ENCODE measurements at regions not wholly inside any gene's neighbourhood (a gene's known extent, or its start where the extent isn't known, plus 50 kb on each side); places are given as distances from the start of the nearest gene placed in this dataset.

DNA sequence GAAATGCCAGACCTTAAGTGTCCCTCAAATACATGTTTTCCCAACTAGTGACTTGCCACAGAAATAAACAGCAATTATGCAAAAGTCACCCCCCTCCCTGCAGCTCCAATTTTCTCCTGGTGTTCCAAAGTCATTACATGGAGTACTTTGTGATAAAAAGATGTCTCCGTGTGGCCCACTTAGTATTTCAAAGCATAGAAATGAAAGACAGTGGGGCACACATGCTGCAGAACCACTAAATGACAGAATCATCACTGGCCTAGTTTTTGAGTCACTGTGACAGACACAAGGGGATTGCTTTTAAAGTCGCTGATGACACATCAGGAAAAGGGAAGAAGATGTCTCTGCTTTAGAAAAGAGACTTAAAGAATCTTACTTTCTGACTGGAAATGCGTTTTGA is 323.4 kb downstream of the PSAT1 start:
- DNase-seq, result no peak
- Mint-ChIP-seq H3K4me3 (no peak overlapping the region), H3K27ac (no peak overlapping the region), H3K27me3 (ENCODE audit: low read depth in 2 of 2) (no peaks in the 10 kb centered on the region), H3K4me1 (no peaks in the 10 kb centered on the region), H3K36me3 (no peaks in the 10 kb centered on the region), H3K9me3 (no peaks in the 10 kb centered on the region)
- no peaks in the 10 kb centered on the region for H3K27me3 ChIP-seq (ENCODE audit: control insufficient read depth, insufficient read depth, low read length)
- H3K27ac ChIP-seq (ENCODE audit: low read length), result no peak overlapping the region
- no peak overlapping the region for H3K4me3 ChIP-seq (ENCODE audit: low read length)
- TF ChIP-seq, protein P1, sequence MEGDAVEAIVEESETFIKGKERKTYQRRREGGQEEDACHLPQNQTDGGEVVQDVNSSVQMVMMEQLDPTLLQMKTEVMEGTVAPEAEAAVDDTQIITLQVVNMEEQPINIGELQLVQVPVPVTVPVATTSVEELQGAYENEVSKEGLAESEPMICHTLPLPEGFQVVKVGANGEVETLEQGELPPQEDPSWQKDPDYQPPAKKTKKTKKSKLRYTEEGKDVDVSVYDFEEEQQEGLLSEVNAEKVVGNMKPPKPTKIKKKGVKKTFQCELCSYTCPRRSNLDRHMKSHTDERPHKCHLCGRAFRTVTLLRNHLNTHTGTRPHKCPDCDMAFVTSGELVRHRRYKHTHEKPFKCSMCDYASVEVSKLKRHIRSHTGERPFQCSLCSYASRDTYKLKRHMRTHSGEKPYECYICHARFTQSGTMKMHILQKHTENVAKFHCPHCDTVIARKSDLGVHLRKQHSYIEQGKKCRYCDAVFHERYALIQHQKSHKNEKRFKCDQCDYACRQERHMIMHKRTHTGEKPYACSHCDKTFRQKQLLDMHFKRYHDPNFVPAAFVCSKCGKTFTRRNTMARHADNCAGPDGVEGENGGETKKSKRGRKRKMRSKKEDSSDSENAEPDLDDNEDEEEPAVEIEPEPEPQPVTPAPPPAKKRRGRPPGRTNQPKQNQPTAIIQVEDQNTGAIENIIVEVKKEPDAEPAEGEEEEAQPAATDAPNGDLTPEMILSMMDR (IDR thresholded peaks at IDR 0.05), result no peak
- no peaks in the 10 kb centered on the region for H3K9me3 ChIP-seq (ENCODE audit: control insufficient read depth, insufficient read depth, low read length)
- intact Hi-C loops (cut with micrococcal nuclease), result no loop called here
- no peak for ATAC-seq
- WGBS (ENCODE audit: insufficient coverage), result 83% methylated on average over 3 of the region's 3 CpGs
- no peaks in the 10 kb centered on the region for H3K36me3 ChIP-seq (ENCODE audit: control insufficient read depth, insufficient read depth, low read length)
- H3K4me1 ChIP-seq (ENCODE audit: control insufficient read depth, insufficient read depth, low read length), result no peaks in the 10 kb centered on the region

DNA sequence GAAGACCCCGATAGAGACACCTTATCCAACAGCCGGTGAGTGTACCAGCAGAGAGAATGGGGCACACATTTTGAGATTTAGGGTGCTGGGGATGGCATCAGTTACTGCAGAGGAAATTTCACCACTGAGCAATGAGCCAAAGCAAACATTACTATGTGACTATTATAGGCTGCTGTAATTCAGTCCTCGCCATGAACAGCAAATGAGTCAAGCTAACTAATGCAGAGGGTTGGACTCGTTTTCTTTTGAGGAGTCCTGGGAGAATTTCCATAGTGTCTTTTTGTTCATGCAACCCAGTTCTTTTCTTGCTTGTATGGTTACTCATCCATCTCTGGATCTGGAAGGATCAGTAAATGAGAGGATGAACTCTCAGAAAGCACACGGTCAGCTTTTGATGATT is 323.8 kb downstream of the PSAT1 start:
- Histone ChIP-seq H3K27me3 (ENCODE audit: control insufficient read depth, insufficient read depth, low read length) (no peaks in the 10 kb centered on the region), H3K27ac (ENCODE audit: low read length) (no peak overlapping the region), H3K9me3 (ENCODE audit: control insufficient read depth, insufficient read depth, low read length) (no peaks in the 10 kb centered on the region), H3K36me3 (ENCODE audit: control insufficient read depth, insufficient read depth, low read length) (no peaks in the 10 kb centered on the region), H3K4me1 (ENCODE audit: control insufficient read depth, insufficient read depth, low read length) (no peaks in the 10 kb centered on the region), H3K4me3 (ENCODE audit: low read length) (no peak overlapping the region)
- intact Hi-C loops (cut with micrococcal nuclease), result no loop called here
- 89% methylated on average over 5 of the region's 5 CpGs for WGBS (ENCODE audit: insufficient coverage)
- TF ChIP-seq, protein P1 (IDR thresholded peaks at IDR 0.05), result no peak
- ATAC-seq (no peak), DNase-seq (no peak)
- no peaks in the 10 kb centered on the region for H3K36me3 Mint-ChIP-seq
- H3K4me3 Mint-ChIP-seq, result no peak overlapping the region
- no peak overlapping the region for H3K27ac Mint-ChIP-seq
- H3K4me1 Mint-ChIP-seq, result no peaks in the 10 kb centered on the region
- no peaks in the 10 kb centered on the region for H3K27me3 Mint-ChIP-seq (ENCODE audit: low read depth in 2 of 2)
- H3K9me3 Mint-ChIP-seq, result no peaks in the 10 kb centered on the region

DNA sequence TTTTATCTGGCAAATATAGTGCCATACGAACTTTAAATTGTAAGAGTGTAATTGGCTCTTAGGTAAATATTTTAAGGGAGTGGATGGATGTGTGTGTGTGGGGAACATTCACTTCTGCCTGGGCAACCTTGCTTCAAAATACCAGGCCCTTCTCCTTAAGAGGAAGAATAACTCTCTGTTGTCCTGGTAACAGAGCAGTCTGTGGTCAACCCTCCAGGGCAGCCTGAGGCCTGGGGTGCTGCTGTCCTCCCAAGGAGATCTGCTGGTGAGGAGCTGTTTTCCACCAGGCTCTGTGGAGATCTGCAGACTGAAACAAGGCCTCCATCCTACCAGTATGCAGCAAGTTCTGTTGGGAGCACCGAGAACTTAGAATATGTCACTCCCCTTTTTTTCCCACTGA is 325.2 kb downstream of the PSAT1 start:
- H3K9me3 Mint-ChIP-seq, result no peaks in the 10 kb centered on the region
- intact Hi-C loops (cut with micrococcal nuclease), result no loop called here
- Histone ChIP-seq H3K9me3 (ENCODE audit: control insufficient read depth, insufficient read depth, low read length) (no peaks in the 10 kb centered on the region), H3K4me1 (ENCODE audit: control insufficient read depth, insufficient read depth, low read length) (no peaks in the 10 kb centered on the region), H3K4me3 (ENCODE audit: low read length) (no peak overlapping the region), H3K27me3 (ENCODE audit: control insufficient read depth, insufficient read depth, low read length) (no peaks in the 10 kb centered on the region), H3K27ac (ENCODE audit: low read length) (no peak overlapping the region), H3K36me3 (ENCODE audit: control insufficient read depth, insufficient read depth, low read length) (no peaks in the 10 kb centered on the region)
- no peaks in the 10 kb centered on the region for H3K36me3 Mint-ChIP-seq
- H3K4me3 Mint-ChIP-seq, result no peak overlapping the region
- no peak overlapping the region for H3K27ac Mint-ChIP-seq
- WGBS (ENCODE audit: insufficient coverage), result 95% methylated on average over 2 of the region's 2 CpGs
- no peak for ATAC-seq
- no peaks in the 10 kb centered on the region for H3K27me3 Mint-ChIP-seq (ENCODE audit: low read depth in 2 of 2)
- TF ChIP-seq, protein P1 (IDR thresholded peaks at IDR 0.05), result no peak
- no peak for DNase-seq
- no peaks in the 10 kb centered on the region for H3K4me1 Mint-ChIP-seq

DNA sequence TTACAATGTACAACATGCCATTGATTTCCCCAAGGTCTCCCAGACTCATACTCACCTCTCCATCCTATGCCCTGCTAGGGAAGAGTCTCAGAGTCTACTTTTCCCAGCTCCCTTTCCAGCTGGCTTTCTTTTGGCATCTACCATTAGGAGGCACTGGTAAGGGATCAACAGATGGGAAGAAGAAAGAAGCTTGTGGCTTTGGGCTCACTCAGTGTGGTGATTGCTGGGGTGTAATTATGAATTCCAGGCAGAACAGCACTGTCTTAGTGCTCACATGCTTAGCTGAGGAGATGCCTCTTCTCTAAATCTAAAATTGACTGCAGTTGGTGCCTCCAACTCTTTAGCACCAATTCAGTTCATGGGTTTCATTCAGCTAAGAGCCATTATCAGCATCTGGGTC is 330.0 kb downstream of the PSAT1 start:
- TF ChIP-seq, protein P1 (IDR thresholded peaks at IDR 0.05), result no peak
- Mint-ChIP-seq H3K36me3 (no peaks in the 10 kb centered on the region), H3K27me3 (ENCODE audit: low read depth in 2 of 2) (no peaks in the 10 kb centered on the region), H3K9me3 (peaks cover 0 to 3% of the 10 kb centered on the region in 2 donors), H3K4me3 (no peak overlapping the region), H3K4me1 (no peaks in the 10 kb centered on the region), H3K27ac (no peak overlapping the region)
- no peak for ATAC-seq
- Histone ChIP-seq H3K36me3 (ENCODE audit: control insufficient read depth, insufficient read depth, low read length) (no peaks in the 10 kb centered on the region), H3K27ac (ENCODE audit: low read length) (no peak overlapping the region), H3K27me3 (ENCODE audit: control insufficient read depth, insufficient read depth, low read length) (no peaks in the 10 kb centered on the region), H3K9me3 (ENCODE audit: control insufficient read depth, insufficient read depth, low read length) (no peaks in the 10 kb centered on the region), H3K4me3 (ENCODE audit: low read length) (no peak overlapping the region), H3K4me1 (ENCODE audit: control insufficient read depth, insufficient read depth, low read length) (no peaks in the 10 kb centered on the region)
- intact Hi-C loops (cut with micrococcal nuclease), result no loop called here
- DNase-seq, result no peak
